ENCODE measurements at regions not wholly inside any gene's neighbourhood (a gene's known extent, or its start where the extent isn't known, plus 50 kb on each side); places are given as distances from the start of the nearest gene placed in this dataset.
"Not testable (repeated sequence)": the region's sequence is repeated elsewhere in the genome, so short reads cannot be mapped to it uniquely, and the experiment has no call there.

- H3K4me3 ChIP-seq (ENCODE audit: extremely low read depth, insufficient read depth, low read length, poor library complexity, severe bottlenecking) = no peak overlapping the region
- no peak overlapping the region for H3K27ac ChIP-seq (ENCODE audit: low read depth, low read length, severe bottlenecking)
- H3K36me3 ChIP-seq (ENCODE audit: control insufficient read depth, insufficient read depth, low read length) = no peaks in the 10 kb centered on the region
- H3K4me1 ChIP-seq (ENCODE audit: control insufficient read depth, insufficient read depth, low read length, poor library complexity, severe bottlenecking) = no peaks in the 10 kb centered on the region
- H3K9me3 ChIP-seq (ENCODE audit: control insufficient read depth, low read length) = no peaks in the 10 kb centered on the region
- 42% methylated on average over 2 of the region's 3 CpGs; no CpG with 5 or more reads in 1 of the 2 experiments for WGBS, 2 experiments (ENCODE audit: insufficient coverage in 2 of 2)
Observed at GRCh38 chr12:83954956-83955601, 957.5 kb downstream of the SLC6A15 start.

GRCh38 chr12:83954071-83954789, 958.4 kb downstream of the SLC6A15 start:
- H3K27ac ChIP-seq (ENCODE audit: low read depth, low read length, severe bottlenecking) = no peak overlapping the region
- 100% methylated on average over 2 of the region's 2 CpGs; no CpG with 5 or more reads in 1 of the 2 experiments for WGBS, 2 experiments (ENCODE audit: insufficient coverage in 2 of 2)
- no peaks in the 10 kb centered on the region for H3K4me1 ChIP-seq (ENCODE audit: control insufficient read depth, insufficient read depth, low read length, poor library complexity, severe bottlenecking)
- H3K9me3 ChIP-seq (ENCODE audit: control insufficient read depth, low read length) = no peaks in the 10 kb centered on the region
- H3K36me3 ChIP-seq (ENCODE audit: control insufficient read depth, insufficient read depth, low read length) = no peaks in the 10 kb centered on the region
- no peak overlapping the region for H3K4me3 ChIP-seq (ENCODE audit: extremely low read depth, insufficient read depth, low read length, poor library complexity, severe bottlenecking)

GRCh38 chr12:83945871-83946270, 966.7 kb downstream of the SLC6A15 start:
- Histone ChIP-seq H3K27ac (ENCODE audit: low read depth, low read length, severe bottlenecking) (no peak overlapping the region), H3K9me3 (ENCODE audit: control insufficient read depth, low read length) (no peaks in the 10 kb centered on the region), H3K4me3 (ENCODE audit: extremely low read depth, insufficient read depth, low read length, poor library complexity, severe bottlenecking) (no peak overlapping the region), H3K4me1 (ENCODE audit: control insufficient read depth, insufficient read depth, low read length, poor library complexity, severe bottlenecking) (no peaks in the 10 kb centered on the region), H3K36me3 (ENCODE audit: control insufficient read depth, insufficient read depth, low read length) (no peaks in the 10 kb centered on the region)

- Histone ChIP-seq H3K4me3 (ENCODE audit: extremely low read depth, insufficient read depth, low read length, poor library complexity, severe bottlenecking) (no peak overlapping the region), H3K36me3 (ENCODE audit: control insufficient read depth, insufficient read depth, low read length) (no peaks in the 10 kb centered on the region), H3K9me3 (ENCODE audit: control insufficient read depth, low read length) (no peaks in the 10 kb centered on the region), H3K27ac (ENCODE audit: low read depth, low read length, severe bottlenecking) (no peak overlapping the region), H3K4me1 (ENCODE audit: control insufficient read depth, insufficient read depth, low read length, poor library complexity, severe bottlenecking) (no peaks in the 10 kb centered on the region)
Observed at GRCh38 chr12:83939718-83940117, 972.9 kb downstream of the SLC6A15 start.

GRCh38 chr12:83933615-83934014, 979.0 kb downstream of the SLC6A15 start:
- no peaks in the 10 kb centered on the region for H3K4me1 ChIP-seq (ENCODE audit: control insufficient read depth, insufficient read depth, low read length, poor library complexity, severe bottlenecking)
- no peaks in the 10 kb centered on the region for H3K9me3 ChIP-seq (ENCODE audit: control insufficient read depth, low read length)
- no peak overlapping the region for H3K4me3 ChIP-seq (ENCODE audit: extremely low read depth, insufficient read depth, low read length, poor library complexity, severe bottlenecking)
- no peak overlapping the region for H3K27ac ChIP-seq (ENCODE audit: low read depth, low read length, severe bottlenecking)
- no peaks in the 10 kb centered on the region for H3K36me3 ChIP-seq (ENCODE audit: control insufficient read depth, insufficient read depth, low read length)

GRCh38 chr12:83932011-83932410, 980.6 kb downstream of the SLC6A15 start:
- H3K27ac ChIP-seq (ENCODE audit: low read depth, low read length, severe bottlenecking) = no peak overlapping the region
- H3K4me3 ChIP-seq (ENCODE audit: extremely low read depth, insufficient read depth, low read length, poor library complexity, severe bottlenecking) = no peak overlapping the region
- H3K4me1 ChIP-seq (ENCODE audit: control insufficient read depth, insufficient read depth, low read length, poor library complexity, severe bottlenecking) = no peaks in the 10 kb centered on the region
- H3K36me3 ChIP-seq (ENCODE audit: control insufficient read depth, insufficient read depth, low read length) = no peaks in the 10 kb centered on the region
- no CpG with 5 or more reads among the region's 4 CpGs for WGBS, 2 experiments (ENCODE audit: insufficient coverage in 2 of 2)
- no peaks in the 10 kb centered on the region for H3K9me3 ChIP-seq (ENCODE audit: control insufficient read depth, low read length)

GRCh38 chr12:83931451-83931850, 981.1 kb downstream of the SLC6A15 start:
- no peaks in the 10 kb centered on the region for H3K4me1 ChIP-seq (ENCODE audit: control insufficient read depth, insufficient read depth, low read length, poor library complexity, severe bottlenecking)
- no peak overlapping the region for H3K27ac ChIP-seq (ENCODE audit: low read depth, low read length, severe bottlenecking)
- no peaks in the 10 kb centered on the region for H3K9me3 ChIP-seq (ENCODE audit: control insufficient read depth, low read length)
- H3K4me3 ChIP-seq (ENCODE audit: extremely low read depth, insufficient read depth, low read length, poor library complexity, severe bottlenecking) = no peak overlapping the region
- H3K36me3 ChIP-seq (ENCODE audit: control insufficient read depth, insufficient read depth, low read length) = no peaks in the 10 kb centered on the region

- H3K4me3 ChIP-seq (ENCODE audit: extremely low read depth, insufficient read depth, low read length, poor library complexity, severe bottlenecking); H3K36me3 ChIP-seq (ENCODE audit: control insufficient read depth, insufficient read depth, low read length); H3K27ac ChIP-seq (ENCODE audit: low read depth, low read length, severe bottlenecking); H3K9me3 ChIP-seq (ENCODE audit: control insufficient read depth, low read length); H3K4me1 ChIP-seq (ENCODE audit: control insufficient read depth, insufficient read depth, low read length, poor library complexity, severe bottlenecking): not testable (repeated sequence)
- WGBS, 2 experiments (ENCODE audit: insufficient coverage in 2 of 2) = 89 to 100% methylated on average over 3 to 9 of the region's 13 CpGs
Observed at GRCh38 chr12:83929792-83930191, 982.8 kb downstream of the SLC6A15 start.

GRCh38 chr12:83920821-83921547, 991.6 kb downstream of the SLC6A15 start:
- Histone ChIP-seq H3K36me3 (ENCODE audit: control insufficient read depth, insufficient read depth, low read length) (no peaks in the 10 kb centered on the region), H3K4me3 (ENCODE audit: extremely low read depth, insufficient read depth, low read length, poor library complexity, severe bottlenecking) (no peak overlapping the region), H3K4me1 (ENCODE audit: control insufficient read depth, insufficient read depth, low read length, poor library complexity, severe bottlenecking) (no peaks in the 10 kb centered on the region), H3K9me3 (ENCODE audit: control insufficient read depth, low read length) (no peaks in the 10 kb centered on the region), H3K27ac (ENCODE audit: low read depth, low read length, severe bottlenecking) (no peak overlapping the region)
- WGBS, 2 experiments (ENCODE audit: insufficient coverage in 2 of 2) = no CpG with 5 or more reads among the region's 2 CpGs

- H3K4me1 ChIP-seq (ENCODE audit: control insufficient read depth, insufficient read depth, low read length, poor library complexity, severe bottlenecking) = no peaks in the 10 kb centered on the region
- H3K36me3 ChIP-seq (ENCODE audit: control insufficient read depth, insufficient read depth, low read length) = no peaks in the 10 kb centered on the region
- no peak overlapping the region for H3K27ac ChIP-seq (ENCODE audit: low read depth, low read length, severe bottlenecking)
- WGBS, 2 experiments (ENCODE audit: insufficient coverage in 2 of 2) = no CpG with 5 or more reads among the region's 3 CpGs
- no peak overlapping the region for H3K4me3 ChIP-seq (ENCODE audit: extremely low read depth, insufficient read depth, low read length, poor library complexity, severe bottlenecking)
- no peaks in the 10 kb centered on the region for H3K9me3 ChIP-seq (ENCODE audit: control insufficient read depth, low read length)
Observed at GRCh38 chr12:83919081-83919480, 993.5 kb downstream of the SLC6A15 start.

GRCh38 chr12:83904175-83904574, 1008.4 kb downstream of the SLC6A15 start:
- 89 to 90% methylated on average over 2 to 3 of the region's 6 CpGs for WGBS, 2 experiments (ENCODE audit: insufficient coverage in 2 of 2)
- H3K9me3 ChIP-seq (ENCODE audit: control insufficient read depth, low read length) = no peaks in the 10 kb centered on the region
- H3K4me3 ChIP-seq (ENCODE audit: extremely low read depth, insufficient read depth, low read length, poor library complexity, severe bottlenecking) = no peak overlapping the region
- no peak overlapping the region for H3K27ac ChIP-seq (ENCODE audit: low read depth, low read length, severe bottlenecking)
- no peaks in the 10 kb centered on the region for H3K4me1 ChIP-seq (ENCODE audit: control insufficient read depth, insufficient read depth, low read length, poor library complexity, severe bottlenecking)
- H3K36me3 ChIP-seq (ENCODE audit: control insufficient read depth, insufficient read depth, low read length) = no peaks in the 10 kb centered on the region

Data from mesodermal cell (in vitro differentiated cells).